NCI-H82 treated with DMSO at 0.1 percent for 48 hours (cell line): ENCODE measurements at regions not wholly inside any gene's neighbourhood (a gene's known extent, or its start where the extent isn't known, plus 50 kb on each side); places are given as distances from the start of the nearest gene placed in this dataset.

Experiments used
- DNase-seq: peaks from one replicate; lab custom pipeline; 2025; ENCODE audit not compliant: unreplicated experiment; lab: John Stamatoyannopoulos, UW

GRCh38 chr13:79794931-79795330 lies 314.0 kb downstream of the NDFIP2 start:
- DNase-seq, result no peak

- DNase-seq, result no peak
Measured at GRCh38 chr13:79792716-79793115, 311.8 kb downstream of the NDFIP2 start.

GRCh38 chr13:79791471-79792042 lies 310.6 kb downstream of the NDFIP2 start:
- DNase-seq, result no peak

GRCh38 chr13:79786176-79786575 lies 305.2 kb downstream of the NDFIP2 start:
- no peak for DNase-seq

DNA sequence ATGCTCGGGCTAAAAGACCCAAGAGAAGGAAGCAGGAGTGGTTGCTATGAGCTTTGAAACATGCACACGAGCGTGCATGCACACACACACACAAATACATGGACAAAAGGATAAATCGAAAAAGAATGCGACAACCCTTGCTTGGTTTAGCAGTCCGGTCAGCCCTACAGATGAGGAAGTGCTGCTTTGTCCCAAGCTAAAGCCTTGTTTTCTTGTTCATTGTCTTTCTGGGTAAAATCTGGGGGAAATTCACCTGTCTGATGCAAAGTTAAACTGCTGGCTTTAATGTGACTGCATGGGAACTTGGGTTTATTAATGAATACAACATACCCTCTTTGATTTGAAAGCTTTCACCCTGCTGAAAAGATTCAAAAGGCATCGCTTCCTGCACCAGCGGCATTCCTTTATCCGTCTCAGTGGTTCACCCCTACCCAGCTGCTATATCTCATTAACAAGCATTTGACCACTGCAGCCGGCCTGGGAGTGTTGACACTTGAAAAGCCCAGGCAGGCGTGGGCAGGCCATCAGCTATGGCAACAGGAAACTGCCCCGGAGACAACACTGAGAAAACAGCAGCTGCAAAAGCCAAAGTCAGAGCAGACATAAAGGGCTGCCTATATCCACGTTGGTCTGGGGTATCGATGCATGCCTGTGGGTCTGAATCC lies 301.7 kb downstream of the NDFIP2 start:
- DNase-seq, result no peak

GRCh38 chr13:79781829-79782540 lies 301.0 kb downstream of the NDFIP2 start:
- DNase-seq, result no peak

- DNase-seq, result no peak
Measured at GRCh38 chr13:79780240-79780639, 299.3 kb downstream of the NDFIP2 start.

GRCh38 chr13:79779761-79780160 lies 298.8 kb downstream of the NDFIP2 start:
- no peak for DNase-seq

DNA sequence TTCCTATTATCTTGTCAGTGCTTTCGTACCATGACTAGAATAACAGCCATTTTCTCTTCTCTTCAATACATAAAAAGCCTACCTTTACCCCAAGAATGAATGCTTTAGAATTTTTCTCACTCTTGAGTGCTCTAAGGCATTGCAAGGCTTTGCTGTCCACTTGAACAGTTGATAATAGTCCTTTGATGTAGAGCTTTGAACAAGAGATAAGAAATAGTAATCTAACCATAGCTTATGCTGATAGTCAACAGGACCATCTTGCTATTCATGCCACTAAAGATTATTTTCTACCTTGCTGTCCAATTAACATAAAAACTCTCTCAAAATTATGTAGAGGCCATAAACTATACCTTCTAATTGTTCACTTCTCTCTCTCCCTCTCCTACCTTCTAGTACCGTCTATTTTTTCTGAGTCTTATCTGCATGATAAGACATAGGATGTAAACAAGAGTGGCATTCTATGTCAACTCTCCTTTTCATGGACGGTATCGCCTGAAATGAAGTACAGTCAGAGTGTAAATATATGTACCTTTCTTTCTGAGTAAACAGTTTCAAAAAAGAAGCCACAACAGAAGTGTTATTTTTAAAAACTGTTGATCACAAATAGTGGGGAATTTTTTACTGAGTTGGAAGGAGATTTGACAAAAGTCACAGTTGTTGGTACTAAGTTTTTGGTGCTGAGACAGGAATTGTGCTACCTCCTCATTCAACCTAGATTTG lies 297.9 kb downstream of the NDFIP2 start:
- DNase-seq, result no peak

GRCh38 chr13:79777504-79777903 lies 296.5 kb downstream of the NDFIP2 start:
- DNase-seq, result no peak

- DNase-seq, result no peak
Measured at GRCh38 chr13:79776531-79777295, 295.8 kb downstream of the NDFIP2 start.

GRCh38 chr13:79775830-79776229 lies 294.9 kb downstream of the NDFIP2 start:
- DNase-seq, result no peak

DNA sequence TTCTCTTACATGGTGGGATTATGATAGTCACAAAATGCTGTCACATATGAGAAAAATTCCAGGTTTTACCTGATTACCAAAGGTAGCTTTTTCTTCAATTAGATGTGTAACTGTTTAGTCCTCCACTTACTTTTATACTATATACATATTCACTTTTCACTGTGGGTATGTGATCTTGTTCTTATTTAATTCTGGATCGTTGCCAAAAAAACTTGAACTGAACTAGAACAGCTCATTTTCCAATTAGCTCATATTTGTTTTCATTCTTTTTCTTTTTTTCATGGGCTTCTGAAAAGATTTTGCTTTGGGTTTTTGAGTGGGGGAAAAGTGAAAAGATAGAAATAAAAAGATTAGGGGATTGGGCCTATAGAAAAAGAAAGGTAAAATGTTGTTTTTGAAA lies 291.9 kb downstream of the NDFIP2 start:
- no peak for DNase-seq

- no peak for DNase-seq
Measured at GRCh38 chr13:79771493-79771892, 290.5 kb downstream of the NDFIP2 start.

DNA sequence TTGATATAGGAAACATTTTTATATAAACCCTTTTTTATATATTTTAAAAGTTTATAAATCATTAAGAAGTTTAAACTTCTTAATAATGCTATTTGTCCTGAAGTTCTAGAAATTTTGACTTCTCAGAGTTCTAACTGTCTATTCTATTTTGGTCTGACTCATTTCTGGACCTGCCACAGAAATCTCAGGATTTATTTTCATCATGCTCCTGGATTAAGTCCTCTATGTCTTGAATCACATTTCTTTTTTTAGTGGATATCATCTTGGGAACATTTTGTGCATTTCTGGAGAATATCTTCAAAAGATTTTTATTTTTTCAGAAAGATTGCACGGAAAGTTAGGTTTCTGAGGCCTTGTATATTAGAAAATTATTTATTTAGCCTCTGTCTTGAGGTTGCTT lies 289.1 kb downstream of the NDFIP2 start:
- no peak for DNase-seq

- DNase-seq, result no peak
Measured at GRCh38 chr13:79767126-79767525, 286.2 kb downstream of the NDFIP2 start.

DNA sequence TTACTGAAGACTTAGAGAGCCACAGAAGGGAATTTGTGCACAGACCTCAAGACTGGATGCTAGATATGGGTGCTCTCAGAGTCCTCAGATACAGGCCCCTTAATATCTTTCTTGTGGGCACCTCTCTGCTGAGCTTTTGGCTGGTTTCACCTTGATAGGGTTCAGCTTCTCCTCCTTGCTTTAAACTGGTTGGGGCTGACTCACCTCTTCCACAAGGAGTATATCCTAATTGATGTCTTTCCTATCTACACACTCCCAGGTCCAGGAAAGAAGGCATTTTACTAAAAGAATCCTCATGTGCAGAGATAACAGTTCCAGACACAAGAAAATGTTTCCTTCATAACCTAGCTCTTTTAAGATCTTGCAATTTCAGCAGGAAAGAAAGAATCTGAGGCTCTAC lies 284.4 kb downstream of the NDFIP2 start:
- no peak for DNase-seq

DNA sequence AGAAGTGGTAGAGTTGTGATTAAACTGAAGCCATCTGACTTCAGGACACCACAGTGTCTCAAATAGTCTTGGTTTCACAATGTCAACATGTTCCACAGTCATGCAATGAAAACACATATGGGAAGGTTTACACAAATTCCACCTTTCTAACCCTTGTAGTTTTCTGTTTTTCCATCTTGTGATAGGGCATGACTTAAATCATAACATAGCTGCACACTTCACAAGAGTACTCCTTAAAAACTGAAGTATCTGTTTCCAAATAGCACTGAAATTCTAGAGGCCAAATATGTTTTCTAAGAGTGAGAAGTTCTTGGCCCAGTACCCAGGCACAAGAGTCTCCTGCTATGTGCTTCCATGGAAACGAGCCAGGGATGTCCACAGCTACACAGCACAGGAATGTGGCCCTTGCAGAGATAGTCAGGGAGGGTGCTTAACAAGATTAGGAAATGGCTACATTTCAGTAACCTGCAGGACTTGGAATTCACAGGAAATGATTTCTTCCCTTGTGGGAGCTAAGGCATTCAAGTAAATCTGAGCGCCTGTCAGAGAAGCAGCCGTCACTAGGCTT lies 269.1 kb downstream of the NDFIP2 start:
- no peak for DNase-seq

- DNase-seq, result no peak
Measured at GRCh38 chr13:79749566-79749965, 268.6 kb downstream of the NDFIP2 start.

DNA sequence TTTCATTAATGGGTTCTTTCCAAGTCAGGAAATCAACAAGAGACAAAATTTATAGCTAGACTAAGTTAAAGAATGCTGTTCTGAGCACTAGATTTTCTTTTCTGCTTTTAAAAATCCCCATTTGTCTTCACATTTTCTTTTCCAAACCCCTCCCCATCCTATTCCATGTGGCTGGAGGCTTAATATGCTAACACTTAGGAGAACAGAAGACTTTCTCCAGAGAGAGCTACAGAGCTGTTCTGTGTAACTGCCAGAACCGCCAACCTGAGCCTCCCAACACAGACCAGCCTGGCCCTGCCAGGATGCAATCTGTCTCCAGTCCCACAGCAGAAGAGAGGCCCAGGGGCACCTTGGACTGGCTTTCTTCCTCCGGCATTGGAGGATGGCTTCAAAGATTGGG lies 264.1 kb downstream of the NDFIP2 start:
- DNase-seq, result no peak

DNA sequence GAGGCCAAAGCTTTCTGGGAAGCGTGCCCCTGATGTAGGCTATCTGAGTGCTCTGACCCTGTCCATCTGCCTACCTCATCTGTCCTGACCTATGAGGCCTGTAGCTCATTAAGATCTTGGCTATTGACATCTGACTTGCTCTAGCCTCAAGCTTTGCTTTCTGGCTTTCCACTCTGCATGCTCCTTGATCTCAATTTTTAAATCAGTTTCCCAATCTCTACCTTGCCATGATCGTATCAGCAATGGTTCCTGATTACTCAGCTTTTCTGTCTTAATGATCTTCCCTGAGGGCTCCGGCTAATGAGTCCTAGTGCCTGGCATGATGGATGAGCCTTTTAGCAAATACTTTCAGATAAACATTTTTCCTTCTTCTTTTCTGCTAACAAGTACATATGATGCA lies 262.0 kb downstream of the NDFIP2 start:
- no peak for DNase-seq
